HEK293 (cell line): ENCODE measurements at regions not wholly inside any gene's neighbourhood (a gene's known extent, or its start where the extent isn't known, plus 50 kb on each side); places are given as distances from the start of the nearest gene placed in this dataset.

ENCODE experiments used
- CTCF ChIA-PET: fragments of 350-600 bp; formaldehyde crosslinking; extraction: SDS; loops from one replicate; lab custom pipeline; 2021; ENCODE audit warnings: antibody characterized with exemption; lab: Yijun Ruan, JAX
- POLR2A ChIA-PET: fragments of 300-600 bp; formaldehyde crosslinking; extraction: SDS; loops from one replicate; lab custom pipeline; 2020; ENCODE audit warnings: antibody characterized with exemption, inconsistent platforms; lab: Yijun Ruan, JAX
- H3K27ac ChIP-seq: fragments of 200-500 bp; sonication (Bioruptor generic); 2 replicates; pipeline ENCODE4 v1.5.1; 2014; ENCODE audit warnings: low read depth, low read length, control low read depth, inconsistent platforms; ENCODE audit errors: extremely low read depth
- H3K36me3 ChIP-seq, 2 experiments: fragments of 200-500 bp in 1 of 2; sonication (Bioruptor generic) in 1 of 2; 1 replicate in 1 of 2; 2 replicates in 1 of 2; pipeline ENCODE4 v1.5.1; 2014 to 2017; ENCODE audit warnings: inconsistent platforms in 2 of 2, low read length in 2 of 2; ENCODE audit not compliant: control insufficient read depth in 2 of 2, insufficient read depth in 1 of 2
- H3K4me1 ChIP-seq: fragments of 200-500 bp; sonication (Bioruptor generic); 2 replicates; pipeline ENCODE4 v1.5.1; 2014; ENCODE audit warnings: mild to moderate bottlenecking, low read length, inconsistent platforms; ENCODE audit not compliant: control insufficient read depth, insufficient read depth
- H3K4me3 ChIP-seq: 2 replicates; pipeline ENCODE4 v1.5.1; 2011; ENCODE audit warnings: low read depth, mild to moderate bottlenecking, control low read depth, low read length, moderate library complexity
- H3K9me3 ChIP-seq: fragments of 200-500 bp; sonication (Bioruptor generic); 2 replicates; pipeline ENCODE4 v1.5.1; 2014; ENCODE audit warnings: low read depth, low read length, inconsistent platforms; ENCODE audit not compliant: control insufficient read depth, insufficient read depth
- BCL11B ChIP-seq: fragments of 450-650 bp; formaldehyde crosslinking; IDR thresholded peaks from 2 replicates; pipeline ENCODE4 v1.5.1; 2016; ENCODE audit warnings: low read depth, missing biosample characterization, missing genetic modification characterization
- PRDM6 ChIP-seq: fragments of 450-650 bp; formaldehyde crosslinking; IDR thresholded peaks from 2 replicates; pipeline ENCODE4 v1.5.1; 2017; ENCODE audit warnings: missing biosample characterization, missing genetic modification characterization
- TRIM28 ChIP-seq: IDR thresholded peaks from 2 replicates; pipeline ENCODE4 v1.6.1; 2011; ENCODE audit warnings: low read length, control low read depth, borderline replicate concordance
- ZBTB11 ChIP-seq: fragments of 450-650 bp; formaldehyde crosslinking; conservative IDR thresholded peaks from 2 replicates; pipeline ENCODE4 v1.5.1; 2016; ENCODE audit warnings: low read depth, missing biosample characterization, missing genetic modification characterization
- ZNF148 ChIP-seq: fragments of 450-650 bp; formaldehyde crosslinking; IDR thresholded peaks from 2 replicates; pipeline ENCODE4 v1.5.0; 2017; ENCODE audit warnings: missing biosample characterization, missing genetic modification characterization, borderline replicate concordance
- ZNF248 ChIP-seq: fragments of 450-650 bp; formaldehyde crosslinking; IDR thresholded peaks from 2 replicates; pipeline ENCODE4 v1.5.1; 2017; ENCODE audit warnings: missing biosample characterization, missing genetic modification characterization
- ZNF280D ChIP-seq: fragments of 450-650 bp; formaldehyde crosslinking; IDR thresholded peaks from 2 replicates; pipeline ENCODE4 v1.5.1; 2016; ENCODE audit warnings: missing biosample characterization, missing genetic modification characterization
- ZNF391 ChIP-seq: fragments of 450-650 bp; formaldehyde crosslinking; IDR thresholded peaks from 2 replicates; pipeline ENCODE4 v1.5.1; 2016; ENCODE audit warnings: low read depth, missing biosample characterization, missing genetic modification characterization, borderline replicate concordance
- ZNF610 ChIP-seq: fragments of 450-650 bp; formaldehyde crosslinking; IDR thresholded peaks from 2 replicates; pipeline ENCODE4 v1.5.1; 2016; ENCODE audit warnings: missing biosample characterization, missing genetic modification characterization, borderline replicate concordance
- ZNF626 ChIP-seq: fragments of 450-650 bp; sonication (Bioruptor Pico); formaldehyde crosslinking; IDR thresholded peaks from 2 replicates; pipeline ENCODE4 v1.5.1; 2018; ENCODE audit warnings: missing biosample characterization, missing genetic modification characterization, inconsistent platforms
- ZNF654 ChIP-seq: fragments of 450-650 bp; formaldehyde crosslinking; IDR thresholded peaks from 2 replicates; pipeline ENCODE4 v1.5.1; 2016; ENCODE audit warnings: low read depth, missing biosample characterization, missing genetic modification characterization
- ZSCAN30 ChIP-seq: fragments of 450-650 bp; IDR thresholded peaks from 2 replicates; pipeline ENCODE4 v1.5.1; 2018; ENCODE audit warnings: missing biosample characterization, mild to moderate bottlenecking, missing genetic modification characterization, moderate library complexity

GRCh38 chr1:14321422-14321821, 277.1 kb upstream of the KAZN start:
- Histone ChIP-seq H3K9me3 (no peaks in the 10 kb centered on the region), H3K27ac (no peak overlapping the region), H3K4me3 (no peak overlapping the region), H3K4me1 (no peaks in the 10 kb centered on the region)
- POLR2A ChIA-PET = no interaction called here
- CTCF ChIA-PET = no interaction called here
- no peak for TF ChIP-seq ZSCAN30 (tag by site-specific recombination)
- TF ChIP-seq ZNF391 = no peak
- TF ChIP-seq ZNF654 (tag by site-specific recombination) = no peak
- no peak for TF ChIP-seq ZBTB11 (tag by site-specific recombination)
- TF ChIP-seq ZNF610 = no peak
- no peak for TF ChIP-seq ZNF248
- no peak for TF ChIP-seq ZNF626 (tag by site-specific recombination)
- TF ChIP-seq TRIM28 = no peak
- no peak for TF ChIP-seq ZNF280D (tag by site-specific recombination)
- no peak for TF ChIP-seq BCL11B (tag by site-specific recombination)
- TF ChIP-seq, all 188 proteins: peak for 0
- H3K36me3 ChIP-seq = no peaks in the 10 kb centered on the region

- H3K36me3 ChIP-seq = no peaks in the 10 kb centered on the region
- H3K4me1 ChIP-seq = no peaks in the 10 kb centered on the region
- H3K9me3 ChIP-seq = no peaks in the 10 kb centered on the region
- H3K27ac ChIP-seq = no peak overlapping the region
- H3K4me3 ChIP-seq = no peak overlapping the region
- no peak for TF ChIP-seq ZNF148 (tag by site-specific recombination)
- no peak for TF ChIP-seq PRDM6
- ChIA-PET POLR2A (no interaction called here), CTCF (no interaction called here)
Measured at GRCh38 chr1:14323568-14324247, 274.8 kb upstream of the KAZN start.
